ENCODE measurements at regions not wholly inside any gene's neighbourhood (a gene's known extent, or its start where the extent isn't known, plus 50 kb on each side); places are given as distances from the start of the nearest gene placed in this dataset.

DNA sequence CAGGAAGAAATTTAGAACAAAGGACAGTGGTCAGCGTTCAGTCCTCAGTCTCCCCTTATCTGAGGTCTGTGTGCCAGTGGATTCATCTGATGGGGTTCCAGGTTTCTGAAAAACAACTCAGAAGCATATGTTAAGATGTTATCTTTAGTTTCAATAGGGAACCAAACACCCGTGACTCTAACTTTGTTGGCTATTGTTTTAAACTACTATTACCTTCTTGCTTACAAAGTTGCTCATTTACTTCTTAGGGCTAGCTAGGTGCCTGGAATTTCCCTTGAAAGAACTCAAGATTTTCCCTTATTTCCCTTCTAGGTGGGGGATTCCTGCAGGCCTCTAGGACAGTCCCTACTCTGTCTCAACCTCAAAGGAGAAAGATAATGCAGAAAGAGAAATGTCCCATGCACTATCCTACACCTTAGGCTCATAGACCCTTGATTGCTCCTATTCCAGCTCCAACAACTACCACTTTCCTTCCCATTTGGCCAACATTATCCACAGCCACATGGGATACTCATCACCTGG, 192.5 kb upstream of the LYZL1 start:
- DNase-seq: no peak

DNA sequence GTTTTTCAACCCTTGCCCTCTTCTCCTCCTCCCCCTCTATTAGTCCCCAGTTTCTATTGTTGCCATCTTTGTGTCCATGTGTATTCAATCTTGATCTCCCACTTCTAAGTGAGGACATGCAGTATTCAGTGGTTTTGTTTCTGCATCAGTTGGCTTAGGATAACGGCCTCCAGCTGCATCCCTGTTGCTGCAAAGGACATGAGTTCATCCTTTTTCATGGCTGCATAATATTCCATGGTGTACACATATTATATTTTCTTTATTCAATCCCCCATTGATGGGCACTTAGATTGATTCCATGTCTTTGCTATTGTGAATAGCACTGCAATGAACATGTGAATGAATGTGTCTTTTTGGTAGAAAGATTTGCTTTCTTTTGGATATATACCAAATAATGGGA, 190.4 kb upstream of the LYZL1 start:
- no peak for DNase-seq

DNA sequence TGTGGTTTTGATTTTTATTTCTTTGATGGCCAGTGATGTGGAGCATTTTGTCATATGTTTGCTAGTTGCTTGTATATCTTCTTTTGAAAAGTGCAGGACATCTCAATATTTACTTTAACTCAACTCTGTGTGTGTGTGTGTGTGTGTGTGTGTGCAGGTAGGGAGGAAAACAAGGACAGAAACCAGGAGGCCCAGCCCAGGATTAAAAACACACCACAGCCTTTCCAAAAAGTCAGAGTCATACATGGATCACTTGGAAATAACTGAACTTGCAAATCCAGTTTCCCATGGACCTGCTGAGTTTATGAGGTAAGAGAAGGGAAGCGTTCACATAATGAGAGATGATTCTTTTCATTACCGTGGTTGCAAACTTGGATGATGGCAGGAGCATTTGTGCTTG, 189.9 kb upstream of the LYZL1 start:
- no peak for DNase-seq

DNA sequence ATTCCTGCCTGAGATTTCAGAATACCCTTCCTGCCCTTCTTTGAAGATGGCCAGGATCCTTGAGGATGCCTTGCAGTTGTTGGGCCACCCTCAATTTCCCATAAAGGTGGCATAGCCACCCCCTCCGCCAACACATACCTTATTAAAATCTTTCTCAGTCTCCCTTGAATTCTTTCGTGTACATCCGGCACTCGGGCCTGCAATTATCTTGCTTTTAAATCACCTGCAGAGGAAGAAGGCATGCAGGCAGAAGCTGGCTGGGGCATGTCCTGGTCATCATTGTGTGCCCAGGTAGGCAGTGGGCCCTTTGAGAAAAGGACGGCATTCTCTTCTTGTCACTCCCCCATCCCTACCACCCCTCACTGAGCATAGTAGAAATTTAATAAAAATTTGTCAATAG, 189.5 kb upstream of the LYZL1 start:
- DNase-seq: no peak

DNA sequence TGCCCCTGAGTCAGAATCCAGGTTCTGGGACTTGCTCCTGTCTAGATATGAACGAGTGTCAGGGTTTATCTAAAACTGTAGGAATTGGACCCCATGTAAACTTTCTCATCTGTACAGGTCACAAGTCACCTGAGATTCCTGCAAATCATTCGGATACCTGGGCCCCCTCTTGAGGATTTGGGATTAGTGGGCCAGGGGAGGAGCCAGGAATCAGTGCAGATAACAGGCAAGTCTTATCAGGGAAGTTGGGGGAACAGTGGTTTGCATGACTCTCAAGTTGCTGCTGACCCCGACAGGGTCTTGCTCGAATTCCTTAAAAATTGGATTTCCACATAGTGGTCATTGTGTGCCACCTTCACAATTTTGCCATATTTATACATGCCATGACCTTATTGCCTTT, 188.4 kb upstream of the LYZL1 start:
- DNase-seq: no peak

DNA sequence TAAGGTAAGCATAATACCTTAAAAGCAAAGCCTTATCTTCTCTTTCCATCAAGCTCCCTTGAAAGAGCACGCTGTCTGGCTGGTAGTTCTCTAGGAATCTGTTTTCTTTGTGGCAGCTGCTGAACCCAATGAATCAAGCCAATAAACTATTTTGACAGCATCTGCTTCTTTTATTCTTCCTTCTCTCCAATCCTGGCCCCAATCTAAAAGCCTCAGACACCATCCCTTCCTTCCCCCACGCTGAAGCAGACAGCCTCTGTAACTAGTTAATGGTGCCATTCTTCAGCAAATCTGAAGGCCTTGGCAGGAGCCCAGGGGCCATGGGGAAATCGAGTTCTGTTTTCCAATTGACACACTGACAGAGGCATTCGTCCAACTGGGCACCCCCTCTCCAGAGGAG, 186.6 kb upstream of the LYZL1 start:
- no peak for DNase-seq

DNA sequence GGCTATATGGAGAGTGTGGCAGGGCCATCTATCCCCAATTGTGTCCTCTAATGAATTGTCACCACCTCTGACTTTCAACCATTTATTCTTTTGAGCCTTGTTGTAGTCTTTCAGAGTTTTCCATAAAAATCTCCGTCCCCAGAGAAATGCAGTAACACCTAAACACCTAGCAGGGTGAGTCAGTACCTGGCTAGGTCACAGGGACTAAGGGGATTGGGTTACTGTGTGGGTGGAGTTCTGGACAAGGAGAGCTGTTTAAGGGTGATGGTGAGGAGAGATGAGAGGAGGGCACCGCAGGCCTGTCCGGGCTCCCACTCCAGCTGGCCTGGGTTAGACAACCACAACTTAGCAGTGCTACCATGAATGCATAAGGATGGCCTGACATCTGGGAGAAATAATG, 186.2 kb upstream of the LYZL1 start:
- no peak for DNase-seq

DNA sequence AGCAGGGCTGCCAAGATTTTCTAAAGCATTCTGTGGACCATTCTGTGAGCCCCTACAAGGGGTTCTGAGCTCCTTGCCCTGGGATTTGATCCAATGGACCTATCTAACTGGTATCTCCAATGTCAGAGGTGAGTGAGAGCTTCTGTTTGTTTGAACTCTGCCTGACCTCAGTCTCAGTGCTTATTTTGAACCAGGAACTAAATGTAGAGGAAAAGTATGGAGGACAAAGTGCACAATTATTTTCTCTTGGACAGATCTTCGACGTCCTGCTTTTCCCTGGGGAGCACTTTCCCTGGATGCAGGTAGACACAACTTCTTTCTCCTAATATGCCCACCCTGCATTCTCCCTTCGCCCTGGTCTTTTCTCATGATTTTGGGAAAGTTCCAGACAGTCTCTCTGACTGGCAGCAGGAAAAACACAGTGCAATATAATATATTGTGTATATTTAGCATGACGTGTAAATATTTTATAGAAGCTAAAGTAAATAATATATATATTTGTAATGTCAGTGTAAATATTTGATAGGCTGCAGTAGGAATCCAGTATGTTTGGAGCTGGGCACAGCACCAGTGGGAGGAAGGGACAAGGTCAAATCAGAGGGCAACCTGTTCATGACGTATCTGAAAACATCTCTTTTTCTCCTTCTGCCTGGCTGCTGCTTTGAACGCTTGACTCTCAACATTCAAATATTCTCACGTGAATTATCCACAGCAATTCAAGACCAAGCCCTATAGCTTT, 184.0 kb upstream of the LYZL1 start:
- DNase-seq: no peak

DNA sequence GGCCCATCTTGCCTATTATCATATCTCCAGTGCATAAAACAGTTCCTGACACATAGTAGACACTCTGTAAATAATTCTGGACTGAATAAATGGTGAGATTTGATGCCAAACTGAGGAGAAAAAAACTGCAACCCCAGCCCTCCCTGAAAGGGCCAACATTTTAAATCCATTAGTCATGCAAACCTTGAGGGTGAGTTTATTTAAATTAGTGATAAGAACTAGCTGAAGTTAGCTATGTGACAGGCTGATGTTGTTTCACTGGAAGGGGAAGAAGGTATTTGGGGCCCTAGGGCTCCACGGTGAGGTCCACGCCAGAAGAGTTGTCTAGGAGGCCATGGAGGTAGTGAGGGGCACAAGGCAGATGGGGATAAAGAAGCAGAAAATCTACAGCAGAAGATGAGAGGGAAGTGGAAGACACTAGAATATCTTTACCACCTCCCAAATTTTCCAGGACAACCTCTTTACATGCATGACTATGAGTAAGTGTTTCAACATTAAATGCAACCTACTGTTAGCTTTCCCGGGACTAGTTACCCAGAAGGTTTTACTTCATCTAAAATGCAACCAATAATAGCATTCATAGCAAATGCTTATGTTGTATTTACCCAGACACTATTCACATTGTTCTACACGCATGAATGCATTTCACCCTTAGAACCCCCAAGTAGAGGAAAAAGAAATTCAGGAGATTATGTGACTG, 183.2 kb upstream of the LYZL1 start:
- no peak for DNase-seq

DNA sequence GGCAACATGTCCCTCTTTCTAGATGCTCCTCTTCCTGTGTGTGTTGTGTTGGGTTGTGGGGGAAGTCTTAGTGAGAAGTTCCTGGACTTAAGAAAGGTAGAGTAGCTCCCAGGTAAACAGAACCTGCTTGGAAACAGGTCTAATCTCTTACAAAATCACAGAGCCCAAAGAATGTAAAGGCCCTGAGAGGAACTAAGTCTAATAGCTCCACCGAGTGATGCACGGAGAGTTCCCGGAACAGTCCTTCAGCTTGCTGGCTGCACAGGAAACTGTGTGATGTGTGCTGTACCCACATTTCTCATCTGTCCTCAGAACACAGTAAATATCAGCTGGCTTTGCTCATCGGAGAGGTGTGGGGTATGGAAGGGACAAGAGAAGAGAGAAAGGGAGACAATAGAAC, 182.6 kb upstream of the LYZL1 start:
- no peak for DNase-seq

DNA sequence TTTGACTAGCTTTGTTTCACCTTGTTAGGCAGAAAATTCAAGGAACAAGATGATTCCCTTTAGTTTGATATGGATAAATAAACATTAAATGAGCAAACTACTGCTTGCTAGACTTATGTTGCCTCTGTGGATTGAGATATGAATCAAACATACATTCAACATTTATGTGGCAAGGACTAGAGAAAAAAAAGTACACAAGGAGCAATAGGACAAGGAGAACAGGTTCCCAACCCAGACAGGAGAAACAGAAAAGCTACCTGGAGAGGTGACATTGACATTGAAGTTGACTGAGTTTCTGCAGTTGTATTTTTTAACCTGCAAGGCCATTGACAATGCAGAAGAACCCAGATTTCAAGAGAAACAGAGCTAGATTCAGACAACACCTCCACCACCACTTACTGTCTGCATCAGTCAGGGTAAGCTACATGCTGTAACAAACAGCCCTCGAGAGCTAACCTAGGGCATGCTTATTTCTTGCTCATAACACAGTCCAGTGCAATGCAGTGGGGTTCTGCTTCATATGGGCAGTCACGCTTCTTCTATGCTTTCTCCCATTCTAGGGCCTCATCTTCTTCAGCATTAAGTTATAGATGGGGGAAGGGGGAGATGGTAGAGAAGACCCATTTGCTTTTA, 180.9 kb upstream of the LYZL1 start:
- DNase-seq: no peak

DNA sequence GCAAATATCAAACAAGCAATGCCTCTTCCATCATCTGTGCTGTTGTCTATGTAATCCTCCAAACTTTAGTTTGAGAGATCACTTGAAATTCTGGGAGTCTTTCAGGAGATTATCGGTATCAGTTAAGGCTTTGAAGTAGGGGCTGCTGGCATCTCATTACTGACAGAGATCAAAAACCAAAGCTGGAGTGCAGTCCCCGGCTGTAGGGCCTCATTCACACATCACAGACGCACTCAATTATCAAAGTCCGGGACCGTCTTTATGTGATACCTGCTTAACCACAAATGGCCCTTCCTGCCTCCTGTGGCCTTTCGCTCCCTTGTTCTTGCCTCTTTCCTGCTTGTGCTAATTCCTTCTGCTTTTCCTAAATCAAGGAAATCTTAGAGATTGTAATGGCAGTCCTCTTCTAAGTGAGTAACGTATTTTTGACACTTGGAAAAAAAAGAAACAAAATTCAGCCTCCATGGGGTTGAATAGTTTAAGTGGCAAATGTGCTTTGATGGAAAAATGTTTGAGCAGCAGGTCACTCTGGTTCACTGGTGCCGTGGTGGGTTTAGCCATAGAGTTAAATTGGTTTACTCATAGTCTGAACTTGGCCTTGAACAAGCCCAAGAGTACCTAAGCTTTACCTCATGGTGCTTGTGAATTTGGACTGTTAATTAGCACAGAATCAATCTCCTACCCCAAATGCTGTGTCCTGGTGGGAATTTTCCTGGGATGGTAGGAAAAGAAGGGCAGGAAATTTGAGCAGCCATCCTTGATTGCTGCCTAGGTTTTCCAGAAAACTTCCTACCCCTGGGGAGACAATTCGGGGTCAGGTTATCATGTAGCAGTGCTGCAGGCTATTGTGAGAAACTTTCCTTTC, 178.9 kb upstream of the LYZL1 start:
- DNase-seq: no peak

DNA sequence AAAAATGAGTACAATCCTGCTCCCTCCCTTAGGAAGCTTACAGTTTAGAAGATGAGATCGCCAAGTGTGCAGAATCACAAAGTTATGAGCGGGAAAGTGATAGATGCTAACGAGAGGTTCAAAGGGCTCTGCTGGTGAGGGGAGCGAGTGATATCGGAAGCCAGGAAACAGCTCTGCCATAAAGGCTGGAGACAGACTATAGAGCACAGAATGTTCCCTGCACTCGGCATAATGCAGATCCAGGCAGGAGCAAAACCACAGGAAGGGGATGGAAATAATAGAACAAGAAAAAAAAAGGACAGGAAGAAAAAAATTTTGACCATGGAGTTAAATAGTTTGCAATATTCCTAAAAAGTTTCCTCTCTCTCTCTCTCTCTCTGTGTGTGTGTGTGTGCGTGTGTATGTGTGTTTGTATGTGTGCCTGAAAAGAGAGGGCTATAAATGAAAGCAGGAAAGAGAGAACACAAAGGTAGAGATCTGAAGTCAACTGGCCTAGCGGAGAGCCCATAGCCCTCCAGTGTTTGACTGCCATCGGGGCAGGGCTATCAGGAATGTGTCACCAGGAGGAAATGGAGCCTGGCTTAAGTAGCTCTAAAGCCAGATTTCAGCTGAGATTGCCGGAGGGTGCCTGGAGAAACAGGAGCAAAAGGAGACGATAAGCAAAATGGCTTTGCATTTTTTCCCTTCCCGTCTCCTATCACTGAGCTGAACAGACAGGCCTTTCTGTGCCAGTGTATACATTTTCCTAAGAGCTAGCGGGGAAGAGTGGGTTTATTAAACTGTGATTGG, 175.8 kb upstream of the LYZL1 start:
- no peak for DNase-seq

DNA sequence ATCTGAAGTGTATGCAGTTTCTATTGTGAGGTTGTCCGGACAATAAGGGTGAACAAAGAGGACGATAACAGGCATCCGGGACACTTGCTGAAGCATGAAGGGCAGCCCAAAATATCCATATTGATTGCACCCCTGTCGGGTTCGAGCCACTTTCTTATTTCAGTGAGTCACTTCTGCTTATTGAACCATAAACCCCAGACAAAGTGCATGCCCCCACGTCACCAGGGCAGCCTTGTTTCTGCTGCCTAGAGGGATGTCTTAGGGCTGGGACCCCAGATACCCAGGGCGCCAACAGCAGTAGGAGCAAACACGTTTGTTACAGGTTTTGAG, 175.3 kb upstream of the LYZL1 start:
- no peak for DNase-seq

DNA sequence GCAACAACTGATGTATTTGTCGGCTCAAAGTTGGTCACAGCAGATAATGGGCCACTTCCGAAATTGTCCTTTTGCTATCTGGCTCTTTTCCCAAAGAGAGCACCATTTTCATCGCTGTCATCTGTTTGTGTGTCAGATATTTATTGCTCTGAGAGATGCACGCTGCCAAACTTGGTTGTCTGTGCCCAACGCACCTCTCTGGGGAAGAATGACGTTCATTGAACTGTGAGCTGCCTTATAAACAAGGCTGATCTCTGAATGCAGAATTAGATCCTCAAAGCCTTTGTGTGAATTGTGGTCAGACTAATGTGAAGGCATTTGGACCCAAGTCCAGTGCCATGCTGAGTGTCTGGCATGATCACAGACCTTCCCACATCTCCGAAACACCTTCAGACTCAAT, 174.7 kb upstream of the LYZL1 start:
- DNase-seq: no peak

DNA sequence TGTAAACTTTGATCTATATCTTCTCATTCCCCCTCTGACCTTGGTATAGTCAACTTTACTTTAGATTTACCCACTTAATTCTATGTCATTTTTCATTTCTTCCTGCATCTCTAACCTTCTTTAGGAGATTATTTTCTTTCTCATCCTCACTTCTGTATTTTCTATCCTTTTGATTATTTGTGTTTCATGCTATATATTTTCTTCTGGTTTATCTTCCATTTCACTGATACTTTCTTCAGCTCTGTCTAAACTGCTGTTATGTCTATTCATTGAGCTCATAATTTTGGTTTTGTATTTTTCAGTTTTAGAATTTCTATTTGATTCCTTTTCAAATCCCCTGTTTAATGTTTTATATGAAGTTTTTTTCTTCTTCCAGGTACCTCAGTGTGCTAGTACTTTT, 171.1 kb upstream of the LYZL1 start:
- DNase-seq: no peak

DNA sequence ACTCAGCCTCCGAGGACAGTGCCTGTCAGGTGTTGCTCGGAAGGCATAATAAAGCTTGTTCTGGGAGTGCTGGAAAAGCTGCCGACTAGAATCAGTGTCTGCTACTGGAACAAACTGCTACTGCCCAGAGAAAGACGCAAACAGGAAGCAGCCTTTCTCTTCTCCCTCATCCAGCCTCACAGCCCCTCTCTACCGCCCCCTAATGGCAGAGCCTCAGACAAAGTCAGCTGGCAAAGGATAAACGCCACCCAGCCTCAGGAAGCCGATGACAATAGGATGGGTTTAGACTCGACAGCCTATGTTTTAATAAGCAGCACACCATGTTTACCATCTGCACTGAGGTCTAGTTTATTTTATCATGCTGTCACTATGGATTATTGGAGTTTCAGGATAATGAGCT, 169.5 kb upstream of the LYZL1 start:
- no peak for DNase-seq

DNA sequence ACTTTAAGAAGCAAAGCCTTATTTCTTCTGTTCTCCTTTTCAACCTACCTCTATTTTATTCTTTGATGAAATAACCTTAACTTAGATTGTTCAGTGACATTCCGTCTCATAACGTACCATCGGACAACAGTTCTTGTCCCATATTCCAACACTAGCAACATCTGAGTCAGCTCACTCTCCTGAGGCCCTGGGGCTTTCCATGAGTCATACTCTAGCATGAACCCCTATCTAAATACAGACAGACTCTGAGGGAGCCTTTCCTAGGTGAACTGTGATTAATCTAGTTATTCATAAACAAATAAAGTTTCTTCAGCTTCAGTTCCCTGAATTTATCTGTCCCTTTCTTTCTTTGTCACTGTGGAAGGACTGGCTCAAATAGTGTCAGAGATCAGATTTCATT, 168.7 kb upstream of the LYZL1 start:
- no peak for DNase-seq

DNA sequence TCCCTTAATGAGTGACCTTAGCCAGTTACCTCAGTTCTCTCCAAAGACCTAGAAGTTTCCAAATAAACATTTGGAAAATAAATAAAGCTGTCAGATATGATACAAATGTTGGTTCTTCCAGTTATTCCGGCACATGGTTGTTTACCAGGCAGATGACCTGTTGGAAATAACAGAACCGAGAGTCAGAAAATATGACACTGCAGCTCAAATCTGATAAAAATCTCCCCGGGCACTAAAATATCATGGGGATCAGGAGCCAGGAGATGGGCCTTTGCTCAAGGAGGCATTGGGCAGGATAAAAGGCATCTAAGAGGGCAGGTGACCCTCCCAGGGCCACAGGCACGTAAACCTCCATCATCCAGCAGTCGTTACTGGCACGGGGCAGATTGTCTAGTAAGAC, 164.0 kb upstream of the LYZL1 start:
- DNase-seq: no peak

DNA sequence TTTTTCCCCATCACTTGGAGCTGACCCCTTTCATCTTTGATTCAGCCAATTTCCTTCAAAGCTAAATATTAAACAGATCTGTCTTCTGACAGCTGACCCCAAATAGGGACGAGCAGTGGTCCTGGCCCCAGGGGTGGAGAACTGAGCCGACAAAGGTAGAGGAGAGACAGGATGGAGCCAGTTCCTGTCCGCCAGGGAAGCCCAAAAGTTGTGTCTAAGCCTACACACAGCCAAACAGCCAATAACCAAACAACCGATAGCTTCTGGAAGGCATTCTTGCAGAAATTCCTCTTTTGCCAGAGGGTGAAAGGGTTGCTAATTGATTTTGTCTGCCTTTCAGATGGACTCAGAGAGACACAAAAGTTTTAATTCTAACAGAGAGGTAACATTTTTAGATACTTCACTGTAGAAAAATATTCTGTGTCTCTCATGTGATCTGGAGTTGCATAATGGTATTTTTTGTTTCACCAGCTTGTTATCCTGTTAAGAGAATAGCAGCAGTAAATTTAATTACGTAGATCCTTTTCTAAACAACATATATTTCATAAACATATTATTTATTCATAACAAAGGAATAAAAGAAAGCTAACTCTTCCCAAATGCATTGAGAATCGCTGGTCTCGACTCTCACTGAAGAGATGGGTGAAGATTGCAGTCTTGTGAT, 161.7 kb upstream of the LYZL1 start:
- no peak for DNase-seq

DNA sequence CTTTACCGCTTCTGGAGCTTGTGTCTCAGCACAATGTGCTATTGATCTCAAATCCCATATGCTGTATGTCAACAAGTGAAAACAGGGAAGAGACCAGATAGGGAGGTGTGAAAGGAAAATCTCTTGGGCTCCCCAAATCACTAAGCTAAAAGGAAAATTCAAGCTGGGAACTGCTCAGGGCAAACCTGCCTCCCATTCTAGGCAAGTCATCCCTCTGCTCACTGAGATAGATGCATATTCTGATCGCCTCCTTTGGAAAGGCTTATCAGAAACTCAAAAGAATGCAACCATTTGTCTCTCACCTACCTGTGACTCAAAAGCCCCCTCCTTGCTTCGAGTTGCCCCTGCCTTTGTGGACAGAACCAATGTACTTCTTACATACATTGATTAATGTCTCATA, 161.1 kb upstream of the LYZL1 start:
- DNase-seq: no peak

DNA sequence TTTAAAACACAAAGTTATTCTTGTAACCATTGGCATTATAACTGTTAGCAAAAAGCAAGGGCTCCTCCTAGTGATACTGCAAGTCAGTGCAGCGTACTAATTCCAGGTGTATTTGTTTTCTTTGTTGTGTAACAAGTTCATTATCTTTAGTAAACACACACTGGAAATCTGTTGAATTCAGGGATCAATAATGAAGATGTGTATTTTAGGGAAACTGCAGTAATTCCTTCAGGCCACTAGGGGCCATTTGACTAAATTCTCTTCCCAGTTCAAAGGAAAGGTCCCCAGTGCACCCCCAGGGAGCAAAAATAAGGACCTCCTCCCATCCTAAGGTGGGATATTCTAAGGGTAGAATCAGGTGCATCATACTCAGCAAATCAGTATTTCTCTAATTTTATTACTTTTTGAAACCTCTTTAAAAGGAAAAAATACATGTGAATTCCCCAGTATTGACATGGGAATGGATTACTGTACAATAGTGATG, 158.6 kb upstream of the LYZL1 start:
- no peak for DNase-seq

Data from CD4-positive, alpha-beta T cell treated with Interleukin-4 for 4 hours (primary cell).